Activated CD4-positive, alpha-beta T cell treated with anti-CD3 and anti-CD28 coated beads, Interleukin-2, amount 10 ng/mL, durations not matched to agents 24 days and 14 days (primary cell): ENCODE measurements at regions not wholly inside any gene's neighbourhood (a gene's known extent, or its start where the extent isn't known, plus 50 kb on each side); places are given as distances from the start of the nearest gene placed in this dataset.
A peak's percentile ranks its signal among the peaks of the same experiment; 100 is the strongest.

Source experiments
- DNase-seq: peaks from one replicate; pipeline ENCODE4 v3.0.0; 2022
- H3K27ac Mint-ChIP-seq: one replicate; pipeline ENCODE4 v1.8.0; 2022; ENCODE audit warnings: mild to moderate bottlenecking, mixed read lengths
- H3K27me3 Mint-ChIP-seq: one replicate; pipeline ENCODE4 v1.8.0; 2022; ENCODE audit warnings: mixed read lengths
- H3K36me3 Mint-ChIP-seq: one replicate; pipeline ENCODE4 v1.8.0; 2022; ENCODE audit warnings: low read depth, mild to moderate bottlenecking, mixed read lengths
- H3K4me1 Mint-ChIP-seq: one replicate; pipeline ENCODE4 v1.8.0; 2021; ENCODE audit warnings: mixed read lengths
- H3K4me3 Mint-ChIP-seq: one replicate; pipeline ENCODE4 v1.8.0; 2022; ENCODE audit warnings: mild to moderate bottlenecking, moderate library complexity, mixed read lengths
- H3K9me3 Mint-ChIP-seq: one replicate; pipeline ENCODE4 v1.8.0; 2021; ENCODE audit warnings: mixed read lengths
- intact Hi-C: fragments of 100-400 bp; cut with micrococcal nuclease; formaldehyde crosslinking; loops from one replicate; pipeline ENCODE4 v1.15.1; 2023

- no peaks in the 10 kb centered on the region for H3K9me3 Mint-ChIP-seq
- H3K27me3 Mint-ChIP-seq, result peaks cover 17% of the 10 kb centered on the region
- H3K4me1 Mint-ChIP-seq, result peaks cover 8% of the 10 kb centered on the region
- peak; percentile 72 for DNase-seq
- H3K27ac Mint-ChIP-seq, result no peak overlapping the region
- no peak overlapping the region for H3K4me3 Mint-ChIP-seq
- H3K36me3 Mint-ChIP-seq, result no peaks in the 10 kb centered on the region
- intact Hi-C loops, result loop anchor here (2.0 kb wide), 1 partner anchor 204 kb away; no protein-coding TSS in a partner anchor
Observed at GRCh38 chr5:86917117-86917579, 299.4 kb downstream of the COX7C start.

- intact Hi-C loops, result no loop called here
- H3K4me3 Mint-ChIP-seq, result no peak overlapping the region
- no peaks in the 10 kb centered on the region for H3K36me3 Mint-ChIP-seq
- H3K9me3 Mint-ChIP-seq, result no peaks in the 10 kb centered on the region
- H3K27me3 Mint-ChIP-seq, result peaks cover 23% of the 10 kb centered on the region
- H3K4me1 Mint-ChIP-seq, result peaks cover 8% of the 10 kb centered on the region
- no peak overlapping the region for H3K27ac Mint-ChIP-seq
- DNase-seq, result peak; percentile 61
Observed at GRCh38 chr5:86918246-86918645, 300.5 kb downstream of the COX7C start.

- H3K36me3 Mint-ChIP-seq, result no peaks in the 10 kb centered on the region
- H3K27me3 Mint-ChIP-seq, result peaks cover 46% of the 10 kb centered on the region
- intact Hi-C loops, result no loop called here
- no peaks in the 10 kb centered on the region for H3K4me1 Mint-ChIP-seq
- H3K9me3 Mint-ChIP-seq, result no peaks in the 10 kb centered on the region
- no peak overlapping the region for H3K27ac Mint-ChIP-seq
- no peak for DNase-seq
- H3K4me3 Mint-ChIP-seq, result no peak overlapping the region
Observed at GRCh38 chr5:86926033-86926432, 308.3 kb downstream of the COX7C start.

- intact Hi-C loops, result no loop called here
- DNase-seq, result no peak
Observed at GRCh38 chr5:86929123-86929766, 311.5 kb downstream of the COX7C start.

GRCh38 chr5:86951761-86952160 is 315.9 kb upstream of the RASA1 start:
- Mint-ChIP-seq H3K27me3 (peaks cover 23% of the 10 kb centered on the region), H3K27ac (no peak overlapping the region), H3K9me3 (no peaks in the 10 kb centered on the region), H3K36me3 (no peaks in the 10 kb centered on the region), H3K4me3 (no peak overlapping the region), H3K4me1 (no peaks in the 10 kb centered on the region)
- intact Hi-C loops, result no loop called here
- no peak for DNase-seq

More at GRCh38 chr5:86929123-86929766, 311.5 kb downstream of the COX7C start:
- Mint-ChIP-seq H3K27me3 (peaks cover 39% of the 10 kb centered on the region), H3K9me3 (no peaks in the 10 kb centered on the region), H3K4me1 (no peaks in the 10 kb centered on the region), H3K27ac (no peak overlapping the region), H3K4me3 (no peak overlapping the region), H3K36me3 (no peaks in the 10 kb centered on the region)

- no peak overlapping the region for H3K4me3 Mint-ChIP-seq
- intact Hi-C loops, result no loop called here
- H3K36me3 Mint-ChIP-seq, result no peaks in the 10 kb centered on the region
- DNase-seq, result no peak
- no peak overlapping the region for H3K27ac Mint-ChIP-seq
- H3K27me3 Mint-ChIP-seq, result peaks cover 21% of the 10 kb centered on the region
- no peaks in the 10 kb centered on the region for H3K9me3 Mint-ChIP-seq
- peaks cover 3% of the 10 kb centered on the region for H3K4me1 Mint-ChIP-seq
Observed at GRCh38 chr5:86964889-86965288, 302.8 kb upstream of the RASA1 start.

GRCh38 chr5:86968301-86968753 is 299.4 kb upstream of the RASA1 start:
- intact Hi-C loops, result loop anchor here (1.0 kb wide), 1 partner anchor 87 kb away; no protein-coding TSS in a partner anchor
- H3K9me3 Mint-ChIP-seq, result no peaks in the 10 kb centered on the region
- DNase-seq, result no peak
- no peak overlapping the region for H3K4me3 Mint-ChIP-seq
- no peaks in the 10 kb centered on the region for H3K36me3 Mint-ChIP-seq
- peaks cover 4% of the 10 kb centered on the region for H3K4me1 Mint-ChIP-seq
- no peak overlapping the region for H3K27ac Mint-ChIP-seq
- peaks cover 28% of the 10 kb centered on the region for H3K27me3 Mint-ChIP-seq

- Mint-ChIP-seq H3K36me3 (no peaks in the 10 kb centered on the region), H3K4me1 (peaks cover 4% of the 10 kb centered on the region), H3K9me3 (no peaks in the 10 kb centered on the region), H3K27ac (no peak overlapping the region), H3K27me3 (peaks cover 36% of the 10 kb centered on the region), H3K4me3 (no peak overlapping the region)
- intact Hi-C loops, result loop anchor here (5.0 kb wide), 1 partner anchor 432 kb away; no protein-coding TSS in a partner anchor
- DNase-seq, result no peak
Observed at GRCh38 chr5:86970361-86970760, 297.3 kb upstream of the RASA1 start.

GRCh38 chr5:86971034-86971571 is 296.6 kb upstream of the RASA1 start:
- no peak overlapping the region for H3K4me3 Mint-ChIP-seq
- peaks cover 38% of the 10 kb centered on the region for H3K27me3 Mint-ChIP-seq

GRCh38 chr5:86974955-86975354 is 292.7 kb upstream of the RASA1 start:
- Mint-ChIP-seq H3K4me1 (peaks cover 4% of the 10 kb centered on the region), H3K27ac (no peak overlapping the region), H3K36me3 (no peaks in the 10 kb centered on the region), H3K9me3 (no peaks in the 10 kb centered on the region), H3K4me3 (no peak overlapping the region), H3K27me3 (peaks cover 35% of the 10 kb centered on the region)
- DNase-seq, result no peak
- intact Hi-C loops, result loop anchor here (5.0 kb wide), 1 partner anchor 427 kb away; no protein-coding TSS in a partner anchor

More at GRCh38 chr5:86971034-86971571, 296.6 kb upstream of the RASA1 start:
- Mint-ChIP-seq H3K27ac (no peak overlapping the region), H3K4me1 (peaks cover 4% of the 10 kb centered on the region), H3K9me3 (no peaks in the 10 kb centered on the region), H3K36me3 (no peaks in the 10 kb centered on the region)
- intact Hi-C loops, result loop anchor here (5.0 kb wide), 1 partner anchor 431 kb away; no protein-coding TSS in a partner anchor
- DNase-seq, result no peak

- Mint-ChIP-seq H3K36me3 (no peaks in the 10 kb centered on the region), H3K9me3 (no peaks in the 10 kb centered on the region), H3K4me3 (no peak overlapping the region), H3K27ac (no peak overlapping the region), H3K27me3 (peaks cover 41% of the 10 kb centered on the region), H3K4me1 (peaks cover 2% of the 10 kb centered on the region)
- no peak for DNase-seq
- intact Hi-C loops, result no loop called here
Observed at GRCh38 chr5:86977190-86977589, 290.5 kb upstream of the RASA1 start.

GRCh38 chr5:86977808-86978207 is 289.9 kb upstream of the RASA1 start:
- H3K4me3 Mint-ChIP-seq, result no peak overlapping the region
- peaks cover 2% of the 10 kb centered on the region for H3K4me1 Mint-ChIP-seq
- no peak overlapping the region for H3K27ac Mint-ChIP-seq
- no peaks in the 10 kb centered on the region for H3K36me3 Mint-ChIP-seq
- H3K9me3 Mint-ChIP-seq, result no peaks in the 10 kb centered on the region
- peaks cover 39% of the 10 kb centered on the region for H3K27me3 Mint-ChIP-seq
- intact Hi-C loops, result no loop called here
- DNase-seq, result no peak

- no peak overlapping the region for H3K27ac Mint-ChIP-seq
- H3K4me1 Mint-ChIP-seq, result peaks cover 2% of the 10 kb centered on the region
- intact Hi-C loops, result no loop called here
- H3K9me3 Mint-ChIP-seq, result no peaks in the 10 kb centered on the region
- no peaks in the 10 kb centered on the region for H3K36me3 Mint-ChIP-seq
- H3K27me3 Mint-ChIP-seq, result peaks cover 34% of the 10 kb centered on the region
- no peak overlapping the region for H3K4me3 Mint-ChIP-seq
- DNase-seq, result no peak
Observed at GRCh38 chr5:86979811-86980411, 287.8 kb upstream of the RASA1 start.

GRCh38 chr5:86981898-86982297 is 285.8 kb upstream of the RASA1 start:
- H3K36me3 Mint-ChIP-seq, result no peaks in the 10 kb centered on the region
- H3K4me1 Mint-ChIP-seq, result peaks cover 2% of the 10 kb centered on the region
- H3K9me3 Mint-ChIP-seq, result no peaks in the 10 kb centered on the region
- DNase-seq, result no peak
- H3K27me3 Mint-ChIP-seq, result peaks cover 25% of the 10 kb centered on the region
- intact Hi-C loops, result no loop called here
- no peak overlapping the region for H3K4me3 Mint-ChIP-seq
- H3K27ac Mint-ChIP-seq, result no peak overlapping the region
